K562 (cell line): ENCODE measurements at regions not wholly inside any gene's neighbourhood (a gene's known extent, or its start where the extent isn't known, plus 50 kb on each side); places are given as distances from the start of the nearest gene placed in this dataset.

ENCODE experiments used
- ATAC-seq: fragments of 200-7000 bp; cut with Tn5 transposase; 3 replicates; pipeline ENCODE4 v1.9.1; 2020; ENCODE audit warnings: moderate library complexity
- BruUV-seq: library from RNA; stranded (reverse); fragments of 400-500 nt; replicated peaks from 2 replicates; lab custom pipeline; 2021; lab: Mats Ljungman, UMichigan
- CTCF ChIA-PET: fragments of 300-600 bp; formaldehyde crosslinking; extraction: SDS; loops from one replicate; lab custom pipeline; 2021; ENCODE audit warnings: low intra/inter-chr PET ratio; lab: Yijun Ruan, JAX
- POLR2A ChIA-PET: fragments of 300-600, 350-650 bp; sonication (Branson Sonifier 250); formaldehyde crosslinking; extraction: SDS; loops from one replicate; lab custom pipeline; 2021; ENCODE audit warnings: antibody characterized with exemption, inconsistent platforms; lab: Yijun Ruan, JAX
- DNase-seq, 4 experiments: peaks; one replicate each; pipeline versions ENCODE4 v3.0.0 to v3.0.0-alpha.2; 2011 to 2018; ENCODE audit warnings: low spot score in 3 of 4, mixed read lengths in 3 of 4; ENCODE audit errors: extremely low read depth in 1 of 4
- FAIRE-seq: peaks from 2 replicates; lab custom pipeline; 2011; peaks lifted over from hg19 to GRCh38; lab: Jason Lieb, UNC
- H2AFZ ChIP-seq: 2 replicates; pipeline ENCODE4 v1.6.0; 2011; ENCODE audit warnings: low read depth, low read length, control low read depth, inconsistent platforms
- H3K27ac ChIP-seq: fragments of 200-600 bp; 3 replicates; pipeline ENCODE4 v1.8.0; 2011; ENCODE audit warnings: low read depth, mild to moderate bottlenecking, control low read depth, inconsistent platforms, low read length, moderate library complexity, mixed read lengths; ENCODE audit errors: extremely low read depth
- H3K27me3 ChIP-seq, 2 experiments: fragments of 300-600 bp in 1 of 2; 2 replicates in 1 of 2; 3 replicates in 1 of 2; pipeline versions ENCODE4 v1.6.0 to v1.8.0; 2011; ENCODE audit warnings: inconsistent platforms in 2 of 2, low read length in 2 of 2, mild to moderate bottlenecking in 1 of 2, mixed read lengths in 1 of 2, moderate library complexity in 1 of 2; ENCODE audit not compliant: control insufficient read depth in 2 of 2, insufficient read depth in 2 of 2
- H3K36me3 ChIP-seq: fragments of 300-600 bp; 3 replicates; pipeline ENCODE4 v1.8.0; 2011; ENCODE audit warnings: mild to moderate bottlenecking, low read length, inconsistent platforms; ENCODE audit not compliant: control insufficient read depth, insufficient read depth
- H3K4me1 ChIP-seq, 2 experiments: fragments of 200-600 bp in 1 of 2; replicated peaks in 1 of 2; 2 replicates in 1 of 2; 3 replicates in 1 of 2; pipeline versions ENCODE4 v1.5.1 to v1.8.0; 2011; ENCODE audit warnings: inconsistent platforms in 2 of 2, low read length in 2 of 2, mild to moderate bottlenecking in 1 of 2, mixed read lengths in 1 of 2, moderate library complexity in 1 of 2; ENCODE audit not compliant: control insufficient read depth in 2 of 2, insufficient read depth in 2 of 2
- H3K4me2 ChIP-seq: 2 replicates; pipeline ENCODE4 v1.6.1; 2011; ENCODE audit warnings: low read length, control low read depth, inconsistent platforms, mixed read lengths; ENCODE audit not compliant: insufficient read depth
- H3K4me3 ChIP-seq: fragments of 200-600 bp; sonication (generic), shearing (Covaris generic); 2 replicates; pipeline ENCODE4 v1.5.1; 2016; ENCODE audit warnings: control low read depth, inconsistent platforms
- H3K79me2 ChIP-seq: fragments of 200-600 bp; 3 replicates; pipeline ENCODE4 v1.8.0; 2011; ENCODE audit warnings: low read length, inconsistent platforms; ENCODE audit not compliant: control insufficient read depth, insufficient read depth
- H3K9ac ChIP-seq, 2 experiments: 2 replicates each; pipeline versions ENCODE4 v1.6.0 to v1.6.1; 2011; ENCODE audit warnings: low read depth in 2 of 2, low read length in 2 of 2, control low read depth in 1 of 2, inconsistent platforms in 1 of 2, mild to moderate bottlenecking in 1 of 2, mixed read lengths in 1 of 2; ENCODE audit not compliant: insufficient read depth in 1 of 2
- H3K9me1 ChIP-seq: one replicate; pipeline ENCODE4 v1.6.0; 2011; ENCODE audit warnings: inconsistent platforms, mild to moderate bottlenecking, low read length, moderate library complexity; ENCODE audit not compliant: control insufficient read depth, insufficient read depth
- H3K9me3 ChIP-seq: replicated peaks from 2 replicates; pipeline ENCODE4 v1.5.1; 2011; ENCODE audit warnings: low read depth, low read length, inconsistent platforms; ENCODE audit not compliant: control insufficient read depth, insufficient read depth
- H4K20me1 ChIP-seq: replicated peaks from 2 replicates; pipeline ENCODE4 v1.6.1; 2011; ENCODE audit warnings: low read length, inconsistent platforms, mixed read lengths; ENCODE audit not compliant: control insufficient read depth, insufficient read depth
- MCM5 ChIP-seq: fragments of 450-650 bp; IDR thresholded peaks from 2 replicates; pipeline ENCODE4 v1.6.1; 2016; ENCODE audit warnings: low read depth
- MITF ChIP-seq: IDR thresholded peaks from 2 replicates; pipeline ENCODE4 v1.6.1; 2014; ENCODE audit warnings: antibody characterized with exemption
- PTRF ChIP-seq: fragments of 450-650 bp; IDR thresholded peaks from 2 replicates; pipeline ENCODE4 v1.6.1; 2016; ENCODE audit warnings: mild to moderate bottlenecking, missing genetic modification characterization, missing compliant biosample characterization
- STAT5B ChIP-seq: fragments of 250-450 bp; sonication (Bioruptor Pico); IDR thresholded peaks from 2 replicates; pipeline ENCODE4 v1.8.0; 2021; ENCODE audit warnings: mild to moderate bottlenecking, inconsistent platforms
- TFAM ChIP-seq: fragments of 250-450 bp; sonication (Bioruptor Pico); conservative IDR thresholded peaks from 2 replicates; pipeline ENCODE4 v1.5.0; 2021; ENCODE audit warnings: mild to moderate bottlenecking, moderate library complexity
- ZBTB43 ChIP-seq: sonication (generic); formaldehyde crosslinking; IDR thresholded peaks from 2 replicates; pipeline ENCODE4 v1.8.0; 2023; ENCODE audit warnings: mild to moderate bottlenecking, missing genetic modification reagents
- ZNF23 ChIP-seq: fragments of 250-450 bp; sonication (Bioruptor Pico); IDR thresholded peaks from 2 replicates; pipeline ENCODE4 v1.4.0; 2020; ENCODE audit warnings: mild to moderate bottlenecking
- WGBS: fragments of 100-300 bp; shearing (Covaris generic); methylation state at CpG from one replicate; pipeline ENCODE4 v1.1.6; 2016; ENCODE audit warnings: low coverage, mixed read lengths; ENCODE audit not compliant: insufficient coverage; ENCODE audit errors: missing lambda C conversion rate; 5-methylcytosine and 5-hydroxymethylcytosine counted together
- in situ Hi-C: fragments of 300-500 bp; cut with MboI; formaldehyde crosslinking; loops from 4 replicates; pipeline ENCODE4 v1.15.0; 2018; ENCODE audit warnings: inconsistent platforms, mixed read lengths
- intact Hi-C: fragments of 100-400 bp; cut with micrococcal nuclease; formaldehyde crosslinking; loops from 2 replicates; pipeline ENCODE4 v1.14.2; 2022

GRCh38 chr10:33412241-33412640 is 77.8 kb upstream of the NRP1 start:
- Histone ChIP-seq H3K27me3 (no peaks in the 10 kb centered on the region), H3K27ac (no peak overlapping the region), H4K20me1 (no peaks in the 10 kb centered on the region), H3K9me1 (no peaks in the 10 kb centered on the region), H3K4me1 (no peaks in the 10 kb centered on the region), H3K9me3 (no peaks in the 10 kb centered on the region), H3K9ac (no peak overlapping the region), H3K4me2 (no peak overlapping the region), H3K4me3 (no peak overlapping the region), H2AFZ (no peak overlapping the region), H3K36me3 (no peaks in the 10 kb centered on the region), H3K79me2 (no peaks in the 10 kb centered on the region)
- BruUV-seq: no TSS peak
- FAIRE-seq (no peak), ATAC-seq (no peak), DNase-seq (no peak)
- TF ChIP-seq STAT5B (CRISPR knock-in tag) (no peak), PTRF (tag) (no peak), ZNF23 (no peak), ZBTB43 (no peak), TFAM (CRISPR knock-in tag) (no peak), MCM5 (no peak), MITF (no peak)
- POLR2A ChIA-PET: no interaction called here
- CTCF ChIA-PET: no interaction called here
- intact Hi-C loops (no loop called here), in situ Hi-C loops (no loop called here)
- 9% methylated on average over 1 of the region's 1 CpG for WGBS
